ENCODE measurements at regions not wholly inside any gene's neighbourhood (a gene's known extent, or its start where the extent isn't known, plus 50 kb on each side); places are given as distances from the start of the nearest gene placed in this dataset.
"Not testable (repeated sequence)": the region's sequence is repeated elsewhere in the genome, so short reads cannot be mapped to it uniquely, and the experiment has no call there.

GRCh38 chr6:159642995-159643394 is 50.0 kb downstream of the SOD2 start:
- no peak for DNase-seq
- Mint-ChIP-seq H3K36me3 (ENCODE audit: low read depth) (no peaks in the 10 kb centered on the region), H3K9me3 (peaks cover 3% of the 10 kb centered on the region), H3K4me1 (ENCODE audit: low read depth) (peaks cover 5% of the 10 kb centered on the region), H3K27me3 (no peaks in the 10 kb centered on the region), H3K27ac (no peak overlapping the region), H3K4me3 (no peak overlapping the region)

GRCh38 chr6:159642481-159642880 is 50.6 kb downstream of the SOD2 start:
- no peak overlapping the region for H3K4me3 Mint-ChIP-seq
- H3K9me3 Mint-ChIP-seq: peaks cover 3% of the 10 kb centered on the region
- H3K4me1 Mint-ChIP-seq (ENCODE audit: low read depth): peaks cover 5% of the 10 kb centered on the region

GRCh38 chr6:159640722-159641482 is 52.1 kb downstream of the SOD2 start:
- Mint-ChIP-seq H3K27me3 (no peaks in the 10 kb centered on the region), H3K27ac (no peak overlapping the region), H3K4me3 (no peak overlapping the region), H3K9me3 (peaks cover 3% of the 10 kb centered on the region), H3K36me3 (ENCODE audit: low read depth) (no peaks in the 10 kb centered on the region), H3K4me1 (ENCODE audit: low read depth) (peaks cover 2% of the 10 kb centered on the region)
- no peak for DNase-seq

More at GRCh38 chr6:159642481-159642880, 50.6 kb downstream of the SOD2 start:
- no peak for DNase-seq
- Mint-ChIP-seq H3K27me3 (no peaks in the 10 kb centered on the region), H3K27ac (no peak overlapping the region), H3K36me3 (ENCODE audit: low read depth) (no peaks in the 10 kb centered on the region)

GRCh38 chr6:159640322-159640721 is 52.7 kb downstream of the SOD2 start:
- no peaks in the 10 kb centered on the region for H3K36me3 Mint-ChIP-seq (ENCODE audit: low read depth)
- H3K9me3 Mint-ChIP-seq: peaks cover 3% of the 10 kb centered on the region
- H3K4me1 Mint-ChIP-seq (ENCODE audit: low read depth): no peaks in the 10 kb centered on the region
- H3K27ac Mint-ChIP-seq: no peak overlapping the region
- DNase-seq: no peak
- H3K27me3 Mint-ChIP-seq: no peaks in the 10 kb centered on the region
- H3K4me3 Mint-ChIP-seq: no peak overlapping the region

GRCh38 chr6:159639721-159640120 is 53.3 kb downstream of the SOD2 start:
- H3K27me3 Mint-ChIP-seq: no peaks in the 10 kb centered on the region
- peaks cover 3% of the 10 kb centered on the region for H3K9me3 Mint-ChIP-seq
- no peak overlapping the region for H3K27ac Mint-ChIP-seq
- DNase-seq: no peak
- no peaks in the 10 kb centered on the region for H3K36me3 Mint-ChIP-seq (ENCODE audit: low read depth)
- no peaks in the 10 kb centered on the region for H3K4me1 Mint-ChIP-seq (ENCODE audit: low read depth)
- no peak overlapping the region for H3K4me3 Mint-ChIP-seq

GRCh38 chr6:159633196-159633595 is 59.8 kb downstream of the SOD2 start:
- Mint-ChIP-seq H3K4me3 (no peak overlapping the region), H3K36me3 (ENCODE audit: low read depth) (no peaks in the 10 kb centered on the region), H3K27ac (no peak overlapping the region), H3K9me3 (no peaks in the 10 kb centered on the region), H3K4me1 (ENCODE audit: low read depth) (no peaks in the 10 kb centered on the region), H3K27me3 (no peaks in the 10 kb centered on the region)
- DNase-seq: no peak

GRCh38 chr6:159631886-159632285 is 61.2 kb downstream of the SOD2 start:
- Mint-ChIP-seq H3K4me1 (ENCODE audit: low read depth) (no peaks in the 10 kb centered on the region), H3K27ac (no peak overlapping the region), H3K4me3 (no peak overlapping the region), H3K36me3 (ENCODE audit: low read depth) (no peaks in the 10 kb centered on the region), H3K9me3 (no peaks in the 10 kb centered on the region), H3K27me3 (no peaks in the 10 kb centered on the region)
- no peak for DNase-seq

- H3K4me1 Mint-ChIP-seq (ENCODE audit: low read depth): no peaks in the 10 kb centered on the region
- H3K4me3 Mint-ChIP-seq: no peak overlapping the region
- DNase-seq: no peak
- H3K36me3 Mint-ChIP-seq (ENCODE audit: low read depth): no peaks in the 10 kb centered on the region
- no peaks in the 10 kb centered on the region for H3K9me3 Mint-ChIP-seq
- H3K27ac Mint-ChIP-seq: no peak overlapping the region
- H3K27me3 Mint-ChIP-seq: no peaks in the 10 kb centered on the region
Measured at GRCh38 chr6:159627939-159628338, 65.1 kb downstream of the SOD2 start.

GRCh38 chr6:159626506-159626905 is 66.5 kb downstream of the SOD2 start:
- H3K9me3 Mint-ChIP-seq; H3K27ac Mint-ChIP-seq; H3K36me3 Mint-ChIP-seq (ENCODE audit: low read depth); DNase-seq; H3K4me3 Mint-ChIP-seq; H3K27me3 Mint-ChIP-seq; H3K4me1 Mint-ChIP-seq (ENCODE audit: low read depth): not testable (repeated sequence)

- no peaks in the 10 kb centered on the region for H3K36me3 Mint-ChIP-seq (ENCODE audit: low read depth)
- DNase-seq: no peak
- no peak overlapping the region for H3K27ac Mint-ChIP-seq
- peaks cover 2% of the 10 kb centered on the region for H3K27me3 Mint-ChIP-seq
- no peak overlapping the region for H3K4me3 Mint-ChIP-seq
- H3K4me1 Mint-ChIP-seq (ENCODE audit: low read depth): no peaks in the 10 kb centered on the region
- peaks cover under 1% of the 10 kb centered on the region for H3K9me3 Mint-ChIP-seq
Measured at GRCh38 chr6:159623156-159623555, 69.9 kb downstream of the SOD2 start.

- no peak for DNase-seq
- Mint-ChIP-seq H3K27me3 (peaks cover 2% of the 10 kb centered on the region), H3K27ac (no peak overlapping the region), H3K9me3 (peaks cover 21% of the 10 kb centered on the region), H3K4me3 (no peak overlapping the region), H3K4me1 (ENCODE audit: low read depth) (no peaks in the 10 kb centered on the region), H3K36me3 (ENCODE audit: low read depth) (peaks cover 6% of the 10 kb centered on the region)
Measured at GRCh38 chr6:159620947-159621346, 72.1 kb downstream of the SOD2 start.

- peaks cover 6% of the 10 kb centered on the region for H3K36me3 Mint-ChIP-seq (ENCODE audit: low read depth)
- no peaks in the 10 kb centered on the region for H3K4me1 Mint-ChIP-seq (ENCODE audit: low read depth)
- H3K9me3 Mint-ChIP-seq: peaks cover 38% of the 10 kb centered on the region
- DNase-seq: no peak
- H3K27me3 Mint-ChIP-seq: peaks cover 2% of the 10 kb centered on the region
- no peak overlapping the region for H3K27ac Mint-ChIP-seq
- H3K4me3 Mint-ChIP-seq: no peak overlapping the region
Measured at GRCh38 chr6:159617444-159617843, 75.6 kb downstream of the SOD2 start.

- peaks cover 2% of the 10 kb centered on the region for H3K27me3 Mint-ChIP-seq
- H3K4me1 Mint-ChIP-seq (ENCODE audit: low read depth): no peaks in the 10 kb centered on the region
- H3K27ac Mint-ChIP-seq: no peak overlapping the region
- peaks cover 6% of the 10 kb centered on the region for H3K36me3 Mint-ChIP-seq (ENCODE audit: low read depth)
- H3K4me3 Mint-ChIP-seq: no peak overlapping the region
- peaks cover 38% of the 10 kb centered on the region for H3K9me3 Mint-ChIP-seq
- DNase-seq: no peak
Measured at GRCh38 chr6:159616456-159616855, 76.6 kb downstream of the SOD2 start.

- Mint-ChIP-seq H3K36me3 (ENCODE audit: low read depth) (peaks cover 6% of the 10 kb centered on the region), H3K4me3 (no peak overlapping the region), H3K27me3 (peaks cover 2% of the 10 kb centered on the region), H3K27ac (no peak overlapping the region), H3K9me3 (peaks cover 38% of the 10 kb centered on the region), H3K4me1 (ENCODE audit: low read depth) (no peaks in the 10 kb centered on the region)
- DNase-seq: no peak
Measured at GRCh38 chr6:159615918-159616317, 77.1 kb downstream of the SOD2 start.

- Mint-ChIP-seq H3K9me3 (peaks cover 17% of the 10 kb centered on the region), H3K27ac (no peak overlapping the region), H3K27me3 (no peaks in the 10 kb centered on the region), H3K4me3 (no peak overlapping the region), H3K36me3 (ENCODE audit: low read depth) (no peaks in the 10 kb centered on the region), H3K4me1 (ENCODE audit: low read depth) (no peaks in the 10 kb centered on the region)
- DNase-seq: no peak
Measured at GRCh38 chr6:159610881-159611280, 82.2 kb downstream of the SOD2 start.
